HG03159 (cell line): ENCODE measurements at regions not wholly inside any gene's neighbourhood (a gene's known extent, or its start where the extent isn't known, plus 50 kb on each side); places are given as distances from the start of the nearest gene placed in this dataset.

Experiments used
- ATAC-seq: cut with Tn5 transposase; IDR thresholded peaks from one replicate; pipeline ENCODE4 v1.9.1; 2021; ENCODE audit warnings: mild to moderate bottlenecking, moderate library complexity; ENCODE audit not compliant: unreplicated experiment

DNA sequence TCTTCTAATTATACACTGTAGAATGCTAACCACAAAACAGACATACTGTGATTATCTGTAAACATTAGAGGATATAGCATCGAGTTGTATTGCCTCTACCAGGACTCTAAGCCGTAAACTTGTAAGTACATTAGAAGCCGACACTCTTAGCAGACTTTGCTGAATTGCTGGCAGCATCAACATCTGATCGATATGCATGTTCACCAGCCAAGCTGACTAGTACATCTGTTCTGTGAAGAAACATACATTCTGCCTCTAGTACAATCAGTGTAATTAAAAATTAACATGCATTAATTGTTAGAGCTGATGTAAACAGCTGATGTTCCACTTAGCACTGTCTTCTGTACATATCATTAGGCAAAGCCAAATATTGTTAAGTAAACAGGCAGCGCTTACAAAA, 502.2 kb downstream of the NR4A2 start:
- no peak for ATAC-seq

DNA sequence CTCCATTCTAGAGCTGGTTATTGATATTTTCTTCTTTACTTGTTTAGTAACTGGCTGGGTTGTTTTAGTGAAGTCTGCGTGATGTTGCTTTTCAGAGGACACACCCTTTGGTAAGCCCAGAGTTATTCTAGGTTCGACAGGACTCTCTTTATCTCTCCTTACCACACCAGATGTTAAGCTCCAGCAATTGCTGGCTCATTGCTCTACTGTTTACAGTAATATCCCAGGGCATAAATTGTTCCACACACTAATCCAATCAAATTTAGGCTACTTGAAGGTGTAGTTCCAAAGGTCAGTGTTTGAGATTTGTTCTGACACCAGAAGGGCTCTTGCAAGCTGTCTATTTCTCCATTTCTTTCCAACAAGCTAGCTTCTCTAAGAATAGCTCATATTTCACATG, 506.6 kb downstream of the NR4A2 start:
- no peak for ATAC-seq

DNA sequence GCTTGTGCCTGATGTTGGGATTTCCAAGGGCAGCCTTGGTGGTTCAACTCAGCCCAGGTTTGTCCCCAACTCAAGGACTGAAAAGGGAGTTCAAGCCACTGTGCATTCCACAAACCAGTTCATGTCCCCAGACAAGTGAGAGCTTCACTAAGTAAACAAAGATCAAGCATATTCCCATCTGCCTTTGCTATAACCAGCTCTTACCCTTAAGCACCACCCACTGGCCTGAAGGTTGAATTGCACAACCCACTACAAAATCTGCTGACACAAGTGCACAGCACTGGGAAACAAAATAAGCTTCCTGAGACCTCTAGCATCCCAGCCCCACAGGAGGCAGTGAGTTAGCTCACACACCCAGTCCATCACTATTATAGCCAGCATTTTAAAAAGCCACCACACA, 516.7 kb downstream of the NR4A2 start:
- peak; percentile 98 for ATAC-seq

DNA sequence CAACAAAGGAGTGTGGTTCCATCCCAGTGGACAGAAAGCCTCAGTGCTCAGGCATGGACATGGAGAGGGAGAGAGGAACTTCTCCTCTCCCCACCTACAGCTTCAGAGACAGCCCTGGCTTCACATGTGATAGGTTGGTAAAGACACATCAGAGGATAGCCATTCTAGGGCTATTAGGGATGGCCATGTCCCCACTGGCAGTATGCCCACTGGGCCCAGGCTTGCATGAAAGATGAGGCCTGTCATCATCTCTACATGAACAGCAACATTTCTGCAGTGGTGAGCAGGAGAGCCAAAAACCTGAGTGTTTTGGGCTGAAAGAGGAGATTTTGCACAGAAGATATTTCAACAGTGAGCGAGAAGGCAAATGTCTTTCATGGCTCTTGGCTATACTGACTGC, 517.2 kb downstream of the NR4A2 start:
- peak; percentile 6 for ATAC-seq

DNA sequence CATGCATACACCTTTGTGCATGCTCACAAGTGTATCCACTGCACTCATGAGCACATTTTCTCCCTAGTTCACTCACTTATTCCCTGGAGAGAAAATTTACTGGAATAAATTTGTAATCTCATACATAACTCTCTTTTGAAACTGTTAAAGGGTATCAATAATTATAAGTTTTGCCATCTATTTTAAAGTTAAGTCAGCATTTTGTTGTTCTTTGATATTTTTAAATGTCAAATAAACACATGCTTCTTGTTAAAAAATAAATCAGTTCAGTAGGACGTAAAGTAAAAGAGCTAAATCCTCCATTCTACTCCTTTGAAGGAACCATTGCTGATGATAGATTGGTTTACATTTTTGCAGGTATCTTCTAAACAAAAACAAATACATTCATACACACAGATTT, 522.1 kb downstream of the NR4A2 start:
- ATAC-seq: no peak

DNA sequence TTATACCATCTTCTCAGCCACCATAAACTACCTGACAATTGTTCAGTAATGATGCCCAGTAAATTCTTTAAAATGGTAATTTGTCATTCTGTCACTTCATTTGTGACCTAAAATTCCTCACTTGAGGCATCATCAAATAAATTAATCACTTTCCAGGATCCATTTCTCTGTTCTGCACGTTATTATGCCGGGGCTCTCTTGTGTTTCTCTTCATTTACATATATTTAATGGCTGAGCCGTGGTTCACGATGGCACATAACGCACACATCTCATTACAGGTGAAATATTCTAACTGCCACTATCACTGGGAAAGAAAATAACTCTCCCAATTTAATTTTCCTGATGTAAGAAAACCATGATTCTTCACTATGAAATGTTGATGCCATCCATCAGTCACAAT, 529.6 kb downstream of the NR4A2 start:
- ATAC-seq: no peak

DNA sequence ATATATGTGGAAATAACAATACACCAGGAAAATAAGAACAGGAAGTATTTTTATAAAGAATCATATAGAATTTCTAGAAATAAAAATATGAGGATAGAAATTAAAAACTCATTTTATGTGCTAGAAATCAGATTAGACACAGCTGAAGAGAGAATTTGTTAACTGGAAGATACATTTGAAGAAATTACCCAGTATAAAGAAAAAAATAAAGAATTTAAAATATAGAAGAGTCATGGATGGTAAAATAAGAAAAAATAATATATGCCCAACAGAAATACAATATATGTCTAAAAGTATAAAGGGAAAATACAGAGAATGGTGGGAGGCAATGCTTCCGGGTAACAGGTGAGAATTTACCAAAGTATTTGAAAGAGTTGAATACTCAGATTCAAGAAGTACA, 539.9 kb downstream of the NR4A2 start:
- no peak for ATAC-seq

DNA sequence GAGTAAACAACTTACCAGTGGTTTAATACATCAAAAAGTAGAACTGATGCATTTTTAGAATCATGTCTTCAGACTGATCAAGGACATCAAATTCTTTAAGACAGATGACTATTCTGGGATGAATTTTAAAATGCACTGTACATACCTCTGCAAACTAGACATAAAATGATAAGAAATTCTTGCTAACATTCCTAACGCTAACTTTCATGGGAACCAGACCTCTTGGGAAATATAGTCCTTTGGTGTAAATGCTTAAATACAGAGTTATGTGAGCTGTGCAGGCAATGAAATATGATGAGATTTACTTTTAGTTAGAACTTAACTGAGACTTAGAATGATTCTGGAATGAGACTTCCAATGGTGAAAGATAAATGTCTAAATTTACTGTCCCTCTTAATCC, 562.0 kb downstream of the NR4A2 start:
- no peak for ATAC-seq

DNA sequence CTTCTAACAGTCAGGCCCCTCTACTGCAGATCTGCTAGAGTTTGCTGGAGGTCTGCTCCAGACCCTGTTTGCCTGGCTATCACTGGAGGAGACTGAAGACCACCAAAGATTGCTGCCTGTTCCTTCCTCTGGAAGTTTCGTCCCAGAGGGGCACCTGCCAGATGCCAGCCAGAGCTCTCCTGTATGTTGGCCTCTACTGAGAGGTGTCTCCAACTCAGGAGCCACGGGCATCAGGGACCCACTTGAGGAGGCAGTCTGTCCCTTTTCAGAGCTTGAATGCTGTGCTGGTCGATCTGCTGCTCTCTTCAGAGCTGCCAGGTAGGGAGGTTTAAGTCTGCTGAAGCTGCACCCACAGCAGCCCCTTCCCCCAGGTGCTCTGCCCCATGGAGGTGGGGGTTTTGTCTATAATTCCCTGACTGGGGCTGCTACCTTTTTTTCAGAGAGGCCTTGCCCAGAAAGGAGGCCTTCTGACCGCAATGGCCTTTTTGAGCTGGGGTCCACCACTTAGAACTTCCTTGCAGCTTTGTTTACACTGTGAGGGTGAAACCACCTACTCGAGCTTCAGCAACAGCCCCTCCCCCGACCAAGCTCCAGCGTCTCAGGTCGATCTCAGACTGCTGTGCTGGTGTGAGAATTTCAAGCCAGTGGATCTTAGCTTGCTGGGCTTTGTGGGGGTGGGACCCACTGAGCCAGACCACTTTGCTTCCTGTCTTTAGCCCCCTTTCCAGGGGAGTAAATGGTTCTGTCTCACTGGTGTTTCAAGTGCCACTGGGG, 566.0 kb downstream of the NR4A2 start:
- ATAC-seq: no peak

DNA sequence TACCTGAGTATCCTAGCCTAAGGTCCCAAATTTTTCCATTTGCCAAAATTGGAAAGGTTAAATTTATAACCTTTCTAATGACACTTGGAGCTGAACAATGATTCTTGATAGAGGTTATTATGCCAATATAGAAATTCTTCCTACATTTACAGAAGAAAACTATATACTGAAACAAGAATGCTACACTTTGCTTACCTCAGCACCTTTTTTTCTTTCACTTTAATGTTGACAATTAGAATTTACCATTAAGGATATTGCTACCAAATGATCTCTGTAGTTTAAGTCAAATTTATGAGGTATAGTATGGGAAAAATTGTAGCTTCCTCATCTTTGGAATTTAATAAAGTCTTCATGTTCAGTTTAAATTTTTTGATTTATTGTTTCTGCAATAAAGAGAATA, 577.0 kb downstream of the NR4A2 start:
- ATAC-seq: no peak

DNA sequence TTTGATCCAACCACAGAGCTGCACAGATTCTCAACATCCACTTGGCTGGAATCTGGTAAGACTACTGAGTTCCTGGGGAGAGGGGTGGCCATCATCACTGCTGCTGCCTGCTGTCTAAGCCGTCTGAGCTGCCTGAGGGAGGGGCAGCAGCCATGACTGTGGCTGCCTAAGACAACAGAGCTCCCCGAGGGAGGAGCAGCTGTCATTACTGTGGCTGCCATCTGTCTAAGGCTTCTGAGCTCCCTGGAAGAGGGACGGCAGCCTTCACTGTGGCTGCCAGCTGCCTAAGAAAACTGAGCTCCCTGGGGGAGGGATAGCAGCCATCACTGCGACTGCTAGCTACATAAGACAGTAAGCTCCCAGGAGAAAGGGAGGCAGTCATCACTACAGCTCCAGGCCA, 584.4 kb downstream of the NR4A2 start:
- peak; percentile 19 for ATAC-seq

DNA sequence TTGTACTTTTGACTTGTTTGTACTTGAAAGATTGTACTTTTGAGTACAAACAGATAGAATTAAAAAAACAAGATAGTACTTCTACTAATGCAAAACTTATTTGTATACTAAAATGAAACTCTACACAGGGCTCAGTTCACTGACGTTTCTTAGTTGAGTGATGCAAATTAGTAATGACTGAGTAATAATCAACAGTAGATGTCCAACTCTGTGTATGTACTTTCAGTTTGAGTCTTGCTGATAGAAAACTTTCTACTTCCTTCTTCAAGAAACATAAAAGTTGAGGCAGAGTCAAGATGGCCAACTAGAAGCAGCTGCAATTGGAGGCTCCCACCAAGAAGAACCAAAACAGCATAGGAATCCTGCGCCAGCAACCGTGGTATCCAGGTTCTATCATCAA, 585.0 kb downstream of the NR4A2 start:
- peak; percentile 79 for ATAC-seq

DNA sequence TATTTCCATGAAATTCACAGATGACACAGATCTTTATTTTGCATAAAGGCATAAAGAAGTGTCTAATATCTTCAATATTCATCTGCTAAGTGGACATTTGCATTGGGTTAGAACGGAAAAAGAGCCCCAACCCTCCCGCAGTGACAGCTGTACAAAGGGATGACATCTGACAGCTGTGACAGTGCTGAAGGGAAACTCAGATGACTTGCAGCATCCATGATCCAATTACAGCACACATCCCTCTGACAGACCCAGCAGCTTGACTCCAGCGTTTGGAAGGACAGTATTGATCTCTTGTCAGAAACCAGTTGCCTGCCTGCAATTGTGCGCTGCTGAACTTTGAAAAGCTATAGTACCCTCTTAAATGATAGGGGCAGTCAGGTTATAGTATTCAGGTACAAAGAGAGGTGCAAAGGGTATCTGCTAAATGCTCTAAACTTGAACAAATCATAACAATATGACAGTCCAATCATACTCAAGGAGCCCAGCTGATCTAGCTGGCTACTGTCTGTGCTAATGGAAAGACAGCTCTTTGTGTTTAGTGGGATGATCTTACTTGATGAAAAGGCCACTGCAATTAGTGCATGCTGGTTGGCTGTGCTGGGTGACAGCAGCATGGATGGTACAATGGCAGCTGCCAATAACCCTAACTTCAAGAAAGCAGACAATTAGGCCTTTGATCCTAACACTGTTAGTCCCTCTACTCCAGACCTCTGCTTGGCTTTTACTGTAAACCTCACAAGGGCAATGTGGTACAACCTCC, 599.2 kb downstream of the NR4A2 start:
- ATAC-seq: no peak

DNA sequence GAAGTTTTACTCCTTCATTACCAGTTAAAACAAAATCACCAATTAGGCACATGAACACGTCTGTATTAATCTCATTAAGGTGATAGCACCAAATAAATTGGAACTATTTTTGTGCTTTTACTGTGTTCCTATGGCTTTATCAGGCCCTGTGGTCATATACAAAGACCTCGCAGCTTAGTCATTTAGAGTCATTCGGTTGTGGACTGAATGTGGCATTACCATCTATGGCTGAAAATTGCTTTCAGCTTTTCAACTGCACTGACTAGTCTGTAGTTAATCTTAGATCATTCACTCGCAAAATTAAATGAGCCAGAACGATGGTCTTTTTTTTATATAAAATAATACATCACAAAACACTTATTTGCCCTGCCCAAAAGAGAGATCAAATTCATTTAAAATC, 601.7 kb downstream of the NR4A2 start:
- no peak for ATAC-seq

DNA sequence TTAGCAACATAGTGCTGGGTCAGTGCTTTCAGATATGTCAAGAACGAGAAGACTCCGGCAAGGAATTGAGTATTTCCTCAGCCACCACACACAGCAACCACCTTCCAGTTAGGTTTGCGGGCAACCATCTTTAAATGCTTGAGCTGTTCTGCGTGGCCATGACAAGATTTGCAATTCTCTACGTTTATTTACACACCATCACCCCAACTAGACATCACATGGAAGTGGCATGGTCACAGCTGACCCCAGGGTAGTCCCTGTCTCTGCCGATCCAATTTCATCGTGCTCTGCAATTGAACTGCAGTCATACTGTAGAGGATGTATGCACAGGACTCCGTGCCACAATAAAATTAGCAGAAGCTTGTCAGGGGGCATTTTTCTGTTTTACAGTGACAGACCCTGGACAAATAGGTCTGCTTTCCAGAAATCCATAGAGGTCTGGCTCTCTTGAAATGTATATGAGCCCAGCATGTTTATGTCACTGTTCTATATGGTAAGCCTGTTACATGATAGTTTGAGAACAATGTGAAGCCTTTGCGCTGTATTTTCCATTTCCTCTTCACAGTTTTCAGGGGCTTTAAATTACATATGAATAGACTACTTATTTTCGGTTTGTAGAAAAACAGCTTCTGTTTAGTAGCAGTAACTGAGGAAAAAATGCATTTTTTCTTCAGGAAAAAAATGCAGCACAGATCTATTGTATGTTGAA, 605.2 kb downstream of the NR4A2 start:
- ATAC-seq: no peak

DNA sequence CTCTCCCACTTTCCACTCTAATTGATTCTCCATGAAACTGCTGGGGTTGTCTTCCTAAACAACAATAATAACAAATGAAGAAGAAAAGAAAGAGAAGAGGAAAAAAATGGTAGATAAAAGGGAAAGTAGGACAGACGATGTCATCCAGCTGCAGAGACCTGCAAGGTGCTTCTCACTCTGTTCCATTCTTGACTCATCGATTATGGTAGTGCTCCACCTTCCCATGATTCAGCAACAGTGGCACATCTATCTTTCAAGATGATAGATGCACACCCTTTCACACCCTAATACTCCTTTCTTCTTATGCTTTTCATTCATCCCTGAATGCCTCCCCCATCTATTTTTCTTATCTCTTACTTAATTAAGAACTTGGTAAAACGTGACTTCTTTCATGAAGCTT, 610.2 kb downstream of the NR4A2 start:
- ATAC-seq: no peak

DNA sequence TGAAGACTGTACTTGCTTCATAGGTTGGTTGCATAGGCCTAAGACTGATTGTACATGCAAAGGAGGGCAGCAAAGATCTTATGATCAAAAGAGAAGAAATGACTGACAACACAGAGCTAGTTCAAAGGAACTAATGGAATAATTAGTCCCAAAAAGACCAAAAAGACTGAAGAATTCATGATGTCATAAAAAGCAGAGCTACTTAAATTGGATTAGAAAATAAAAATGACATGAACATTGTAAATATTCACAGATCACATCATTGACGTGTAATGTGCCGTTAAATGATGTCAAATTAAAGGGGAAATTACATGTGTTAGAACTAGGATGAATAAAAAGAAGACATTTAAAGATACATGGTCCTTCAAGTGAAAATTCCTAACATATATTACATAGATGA, 616.8 kb downstream of the NR4A2 start:
- no peak for ATAC-seq

DNA sequence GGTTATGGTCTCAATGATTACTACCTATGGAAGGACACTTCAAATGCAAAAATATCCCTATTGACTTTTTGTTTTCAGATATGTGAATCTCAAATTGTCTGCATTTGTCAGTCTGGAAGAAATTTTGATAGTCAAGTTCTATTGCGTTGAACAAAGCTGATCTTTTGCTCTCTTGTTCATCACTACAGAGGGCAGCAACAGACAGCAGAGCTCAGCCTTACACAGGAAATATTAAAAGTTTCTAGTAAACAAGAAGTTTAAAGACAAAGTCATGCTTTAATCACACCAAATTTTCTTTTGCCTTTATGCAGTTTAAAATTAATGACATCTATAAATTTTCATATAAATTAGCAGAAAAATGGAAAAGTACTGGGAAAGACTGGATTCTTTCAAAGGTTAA, 617.5 kb downstream of the NR4A2 start:
- no peak for ATAC-seq

DNA sequence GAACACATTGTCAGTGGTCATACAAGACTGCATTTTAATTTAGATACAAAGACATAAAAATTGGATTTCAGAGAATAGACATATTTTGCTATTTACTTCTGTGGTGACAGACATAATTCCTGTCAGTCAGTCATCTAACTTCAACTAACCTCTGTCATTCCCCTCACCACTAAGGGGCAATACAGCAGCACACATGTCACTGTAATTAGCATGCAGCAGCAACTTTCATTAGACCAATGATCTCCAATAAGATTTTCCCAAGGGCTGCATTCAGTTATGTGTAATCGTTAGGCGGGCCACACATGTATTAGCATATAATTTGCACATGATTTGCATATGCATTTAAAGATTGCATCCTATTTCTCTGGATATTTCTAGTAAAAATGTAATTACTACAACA, 624.5 kb downstream of the NR4A2 start:
- ATAC-seq: no peak

DNA sequence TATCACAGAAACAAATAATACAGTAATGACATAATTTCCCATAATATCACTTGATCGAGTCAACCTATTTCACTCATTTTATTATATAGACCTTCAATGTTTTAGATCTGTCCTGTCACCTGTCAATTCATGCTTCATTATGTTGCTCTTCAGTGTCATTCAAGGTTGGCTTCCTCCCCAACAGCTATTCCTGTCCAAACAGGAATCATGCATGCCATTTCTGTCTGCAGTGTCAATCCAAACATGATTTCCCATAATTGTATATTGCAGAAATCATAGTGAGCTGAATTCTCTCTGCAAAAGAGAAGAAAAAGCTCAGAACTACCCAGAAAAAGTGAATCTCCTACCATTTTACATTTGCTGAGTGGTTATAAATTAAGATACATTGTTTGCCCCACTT, 628.6 kb downstream of the NR4A2 start:
- ATAC-seq: no peak

DNA sequence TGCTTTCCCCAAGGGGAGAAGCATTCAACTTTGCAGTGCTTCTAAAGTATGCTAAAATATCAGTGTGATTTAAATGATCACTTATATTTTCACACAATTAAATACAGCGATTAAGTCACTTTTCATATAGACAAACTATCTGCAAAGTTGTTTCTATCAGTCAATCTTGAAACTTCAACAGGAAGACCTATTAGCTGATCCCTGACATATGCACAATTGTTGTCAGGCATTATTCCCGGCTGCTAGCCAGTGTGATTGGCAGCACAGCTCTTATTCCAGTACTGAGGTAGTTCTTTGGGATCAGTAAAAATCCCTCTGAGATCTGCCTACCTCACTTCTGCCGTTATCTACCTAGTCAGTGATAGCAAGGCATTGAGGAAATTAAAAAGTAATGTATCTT, 629.5 kb downstream of the NR4A2 start:
- ATAC-seq: no peak

DNA sequence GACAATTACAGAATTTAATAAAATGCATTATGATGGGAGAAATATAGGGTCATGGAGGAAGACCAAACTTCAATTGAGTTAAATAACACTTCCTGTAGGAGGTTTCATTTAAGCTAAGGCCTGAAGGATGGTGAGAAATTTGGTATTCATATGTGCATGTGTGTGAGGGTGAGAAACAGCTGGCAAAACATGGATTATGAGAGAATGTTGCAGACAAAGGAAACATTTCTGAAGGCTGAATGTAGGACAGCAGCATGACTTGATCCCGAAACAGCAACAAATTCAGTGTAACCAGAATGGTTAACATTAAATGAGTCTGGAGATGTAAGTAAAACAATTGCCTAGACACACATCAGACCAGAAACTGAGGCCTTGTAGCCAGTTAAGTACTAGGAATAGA, 630.8 kb downstream of the NR4A2 start:
- no peak for ATAC-seq
